ENCODE measurements at regions not wholly inside any gene's neighbourhood (a gene's known extent, or its start where the extent isn't known, plus 50 kb on each side); places are given as distances from the start of the nearest gene placed in this dataset.
"Not testable (repeated sequence)": the region's sequence is repeated elsewhere in the genome, so short reads cannot be mapped to it uniquely, and the experiment has no call there.

DNA sequence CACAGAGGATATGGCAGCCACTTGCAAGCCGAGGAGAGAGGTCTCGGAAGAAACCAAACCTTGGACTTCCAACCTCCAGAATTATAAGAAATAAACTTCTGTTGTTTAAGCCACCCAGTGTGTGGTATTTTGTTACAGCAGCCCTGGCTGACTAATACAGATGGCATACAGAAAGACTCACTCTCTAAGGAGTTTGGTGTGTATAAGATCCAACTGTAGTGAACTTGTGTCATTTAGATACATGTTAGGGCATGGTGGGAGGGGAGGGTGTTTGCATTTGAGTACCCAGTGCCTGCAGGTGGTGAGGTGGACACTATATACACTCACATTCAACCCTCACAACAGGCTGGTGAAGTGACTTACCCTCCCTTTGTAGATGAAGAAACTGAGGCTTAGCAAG lies 233.2 kb upstream of the KLF3 start:
- DNase-seq, result no peak

DNA sequence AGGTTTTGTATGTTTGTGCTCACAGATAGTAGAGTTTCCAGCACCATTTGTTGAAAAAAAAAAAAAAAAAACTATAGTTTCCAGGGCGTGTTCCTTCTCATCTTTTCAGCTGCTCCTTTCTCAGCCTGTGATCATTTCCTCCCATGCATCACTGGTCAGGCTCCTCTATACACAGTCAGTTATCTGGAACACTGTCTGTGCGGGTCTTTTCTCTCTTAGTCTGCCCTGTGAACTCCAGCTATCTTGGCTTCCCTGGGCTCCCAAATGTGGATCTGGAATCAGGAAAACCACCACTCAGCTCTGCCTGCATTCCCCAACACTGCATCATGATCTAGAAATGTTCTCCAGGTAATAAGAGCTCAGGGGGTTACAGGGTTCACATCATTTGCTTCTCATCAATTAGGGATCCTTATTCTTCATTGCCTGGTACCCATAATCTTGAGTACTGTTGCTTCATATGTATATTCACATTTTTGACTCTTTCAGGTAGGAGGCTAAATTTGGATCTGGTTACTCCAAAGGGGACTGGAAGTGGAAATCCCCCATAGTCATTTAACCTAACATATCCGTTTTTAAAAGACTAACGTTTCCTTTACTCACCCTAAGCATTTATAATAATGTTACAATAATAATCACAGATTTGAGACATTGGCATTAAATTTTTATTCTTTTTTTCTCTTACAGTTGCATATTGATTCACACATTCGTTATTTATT lies 221.8 kb upstream of the KLF3 start:
- no peak for DNase-seq

- no peak for DNase-seq
These were observed 214.4 kb upstream of the KLF3 start for GRCh38 chr4:38449506-38450174.

DNA sequence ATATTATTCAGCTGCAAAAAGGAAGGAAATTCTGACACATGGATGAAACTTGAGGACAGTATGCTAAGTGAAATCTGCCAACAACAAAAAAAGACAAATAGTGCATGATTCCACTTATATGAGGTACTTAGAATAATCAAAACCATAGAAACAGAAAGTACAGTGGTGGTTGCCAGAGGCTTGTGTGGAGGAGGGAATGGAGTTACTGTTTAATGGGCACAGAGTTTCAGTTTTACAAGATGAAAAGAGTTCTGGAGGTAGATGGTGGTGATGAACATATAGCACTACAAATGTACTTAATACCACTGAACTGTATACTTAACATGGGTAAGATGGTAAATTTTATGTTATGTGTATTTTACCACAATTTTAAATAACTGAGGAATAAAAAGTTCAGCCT lies 212.0 kb upstream of the KLF3 start:
- no peak for DNase-seq

GRCh38 chr4:38452542-38452941 lies 211.5 kb upstream of the KLF3 start:
- DNase-seq, result no peak

DNA sequence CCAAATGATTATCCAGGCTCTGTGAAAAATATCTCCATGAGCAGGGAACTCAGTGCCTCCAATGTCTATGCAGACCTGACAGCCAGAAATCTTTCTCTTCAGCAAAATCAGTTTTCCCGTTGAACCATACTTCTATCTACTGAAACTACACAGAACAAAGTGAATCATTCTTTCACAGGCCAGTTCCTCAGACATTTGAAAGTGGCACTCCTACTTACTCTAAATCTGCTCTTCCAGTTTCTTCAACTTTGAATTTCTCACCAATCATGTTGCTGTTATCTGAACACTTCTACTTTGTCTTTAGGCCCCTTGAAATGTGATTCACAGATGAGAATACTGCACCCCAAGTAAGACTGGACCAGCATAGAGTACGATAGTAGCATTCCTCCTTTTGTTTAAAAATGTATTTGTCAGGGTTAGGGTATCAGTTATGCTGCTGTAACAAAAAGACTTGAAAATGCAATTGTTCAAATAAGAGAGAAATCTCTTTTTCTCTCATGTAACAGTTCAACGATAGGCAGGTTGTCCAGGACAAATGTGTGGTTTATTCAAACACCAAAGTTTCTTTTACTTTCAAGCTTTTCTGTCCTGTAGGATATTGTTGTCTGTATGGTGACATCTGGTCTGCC lies 210.6 kb upstream of the KLF3 start:
- no peak for DNase-seq

DNA sequence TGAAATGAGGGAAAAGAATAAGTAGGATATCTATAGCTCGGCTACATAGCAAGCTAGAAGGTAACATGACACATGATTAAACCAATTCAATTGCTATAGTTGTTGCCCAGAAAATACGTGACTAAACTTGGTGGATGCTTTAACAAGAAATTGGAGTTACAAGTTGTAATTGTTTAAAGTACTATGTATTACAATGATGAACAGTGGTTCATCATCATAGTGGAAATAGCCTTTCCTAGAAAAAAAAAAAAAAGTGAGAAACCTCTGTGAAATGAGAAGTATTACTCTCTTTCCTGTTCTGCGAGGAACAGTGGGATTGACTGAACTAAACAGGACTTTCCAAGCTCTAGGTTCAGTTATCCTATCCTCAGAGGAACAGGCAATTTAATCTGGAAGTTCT lies 209.7 kb upstream of the KLF3 start:
- DNase-seq, result no peak

- no peak for DNase-seq
These were observed 208.7 kb upstream of the KLF3 start for GRCh38 chr4:38455092-38455862.

DNA sequence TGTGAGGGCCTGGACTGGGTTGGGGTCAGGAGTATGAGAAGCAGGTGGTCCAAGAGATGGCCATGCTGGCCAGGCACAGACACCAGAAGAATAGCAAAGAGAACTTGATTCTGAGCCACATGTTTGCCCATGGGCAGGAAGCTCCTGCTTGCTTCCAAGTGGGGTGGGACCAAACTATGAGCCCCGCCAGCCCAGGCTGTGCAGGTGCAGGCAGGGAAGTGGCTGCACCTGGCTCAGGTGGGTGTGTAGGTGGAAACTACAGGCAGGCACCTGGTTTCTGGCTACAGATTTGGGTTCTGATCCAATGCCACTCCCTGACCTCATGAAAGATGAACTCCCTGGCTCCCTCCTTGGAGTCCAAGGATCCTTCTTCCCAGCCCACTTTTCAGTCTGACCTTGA lies 207.9 kb upstream of the KLF3 start:
- DNase-seq, result no peak

DNA sequence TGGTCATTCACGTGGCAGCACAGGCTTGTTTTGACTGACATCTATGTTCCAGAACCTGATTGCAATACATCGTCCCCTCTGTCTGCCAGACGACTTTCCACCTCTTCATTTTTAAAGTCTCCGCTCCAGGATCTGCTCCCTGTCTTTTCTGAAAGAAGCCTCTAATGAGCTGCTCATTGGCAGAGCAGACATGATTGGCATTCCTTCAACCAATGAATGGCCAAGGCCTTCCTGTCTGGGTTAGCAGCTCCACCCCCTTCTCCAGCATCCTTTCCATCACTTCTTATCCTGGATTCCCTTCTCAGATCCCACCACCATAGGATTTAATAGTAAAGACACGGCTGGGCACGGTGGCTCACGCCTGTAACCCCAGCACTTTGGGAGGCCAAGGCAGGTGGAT lies 202.7 kb upstream of the KLF3 start:
- DNase-seq, result no peak

GRCh38 chr4:38462367-38463055 lies 201.5 kb upstream of the KLF3 start:
- DNase-seq, result no peak

- no peak for DNase-seq
These were observed 200.6 kb upstream of the KLF3 start for GRCh38 chr4:38463268-38463958.

- no peak for DNase-seq
These were observed 199.7 kb upstream of the KLF3 start for GRCh38 chr4:38464328-38464727.

GRCh38 chr4:38466401-38466800 lies 197.6 kb upstream of the KLF3 start:
- DNase-seq, result no peak

- no peak for DNase-seq
These were observed 196.7 kb upstream of the KLF3 start for GRCh38 chr4:38467296-38467695.

GRCh38 chr4:38468339-38468866 lies 195.6 kb upstream of the KLF3 start:
- no peak for DNase-seq

- no peak for DNase-seq
These were observed 194.6 kb upstream of the KLF3 start for GRCh38 chr4:38469410-38469809.

DNA sequence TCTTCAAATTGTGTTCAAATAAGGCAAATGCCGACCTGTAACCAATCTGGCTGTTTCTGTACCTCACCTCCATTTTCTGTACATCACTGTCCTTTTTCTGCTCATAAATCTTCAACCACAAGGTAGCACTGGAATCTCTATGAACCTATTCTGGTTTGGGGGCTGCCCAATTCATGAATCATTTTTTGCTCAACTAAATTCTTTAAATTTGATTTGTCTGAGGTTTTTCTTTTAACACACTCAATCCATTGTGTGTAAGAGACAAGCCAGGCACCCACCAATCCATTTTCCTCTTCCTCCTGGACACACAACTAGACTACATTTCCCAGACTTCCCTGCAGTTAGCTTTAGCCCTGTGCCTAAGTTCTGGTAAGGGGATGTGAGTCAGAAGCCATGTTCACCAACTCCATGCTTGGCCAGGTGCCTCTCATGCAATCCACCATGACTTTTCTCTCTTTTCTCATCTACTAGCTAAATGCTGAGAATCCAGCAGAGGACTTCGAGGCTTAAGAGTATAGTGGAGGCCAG lies 193.2 kb upstream of the KLF3 start:
- DNase-seq, result no peak

DNA sequence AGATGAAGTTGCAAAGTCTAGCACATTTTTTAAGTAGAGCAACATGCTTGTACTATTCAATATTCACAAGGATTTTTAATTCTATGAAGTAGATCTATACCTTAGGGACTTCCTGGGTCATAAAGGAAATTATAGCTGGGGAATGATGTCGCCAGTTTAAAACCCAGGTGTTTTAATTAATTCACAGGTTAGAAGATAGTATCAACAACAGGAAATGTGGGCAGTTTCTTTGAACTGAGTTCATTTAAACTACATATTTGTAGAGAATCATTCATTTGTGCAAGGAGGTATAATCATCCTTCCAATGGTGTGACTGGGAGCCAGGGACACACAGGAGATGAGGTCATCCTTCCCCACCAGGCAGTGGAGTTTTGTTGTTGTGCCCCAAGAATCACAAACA lies 181.3 kb upstream of the KLF3 start:
- no peak for DNase-seq

GRCh38 chr4:38483628-38484027 lies 180.4 kb upstream of the KLF3 start:
- DNase-seq, result not testable (repeated sequence)

- no peak for DNase-seq
These were observed 174.8 kb upstream of the KLF3 start for GRCh38 chr4:38489011-38489861.

Measured in activated naive CD4-positive, alpha-beta T cell treated with Interleukin-2 at 50 U/mL for 16 hours (primary cell).